GM21786 (cell line): ENCODE measurements at regions not wholly inside any gene's neighbourhood (a gene's known extent, or its start where the extent isn't known, plus 50 kb on each side); places are given as distances from the start of the nearest gene placed in this dataset.

Experiments
- ATAC-seq: cut with Tn5 transposase; IDR thresholded peaks from one replicate; pipeline ENCODE4 v1.9.1; 2021; ENCODE audit not compliant: unreplicated experiment

- no peak for ATAC-seq
These were observed 338.7 kb downstream of the CDH2 start for GRCh38 chr18:27838225-27838624.

GRCh38 chr18:27826101-27826500, 350.8 kb downstream of the CDH2 start:
- no peak for ATAC-seq

GRCh38 chr18:27825689-27826088, 351.2 kb downstream of the CDH2 start:
- no peak for ATAC-seq

- no peak for ATAC-seq
These were observed 351.9 kb downstream of the CDH2 start for GRCh38 chr18:27824841-27825681.

GRCh38 chr18:27824275-27824674, 352.7 kb downstream of the CDH2 start:
- ATAC-seq, result no peak

- ATAC-seq, result no peak
These were observed 353.9 kb downstream of the CDH2 start for GRCh38 chr18:27823053-27823452.

- no peak for ATAC-seq
These were observed 368.2 kb downstream of the CDH2 start for GRCh38 chr18:27808683-27809082.

- no peak for ATAC-seq
These were observed 373.0 kb downstream of the CDH2 start for GRCh38 chr18:27803957-27804356.

- peak; percentile 76 for ATAC-seq
These were observed 379.4 kb downstream of the CDH2 start for GRCh38 chr18:27797484-27797883.

GRCh38 chr18:27794181-27794926, 382.6 kb downstream of the CDH2 start:
- ATAC-seq, result no peak

GRCh38 chr18:27793013-27793785, 383.7 kb downstream of the CDH2 start:
- ATAC-seq, result no peak

- no peak for ATAC-seq
These were observed 387.5 kb downstream of the CDH2 start for GRCh38 chr18:27789406-27789805.

- ATAC-seq, result no peak
These were observed 389.4 kb downstream of the CDH2 start for GRCh38 chr18:27787547-27787946.

GRCh38 chr18:27785815-27786471, 391.0 kb downstream of the CDH2 start:
- no peak for ATAC-seq

- ATAC-seq, result no peak
These were observed 396.7 kb downstream of the CDH2 start for GRCh38 chr18:27780061-27780745.

GRCh38 chr18:27778925-27779324, 398.0 kb downstream of the CDH2 start:
- ATAC-seq, result no peak

GRCh38 chr18:27778441-27778840, 398.5 kb downstream of the CDH2 start:
- no peak for ATAC-seq

GRCh38 chr18:27772081-27772480, 404.8 kb downstream of the CDH2 start:
- no peak for ATAC-seq

GRCh38 chr18:27771571-27771970, 405.4 kb downstream of the CDH2 start:
- ATAC-seq, result no peak

GRCh38 chr18:27769152-27769551, 407.8 kb downstream of the CDH2 start:
- no peak for ATAC-seq
